Stimulated activated CD8-positive, alpha-beta memory T cell treated with anti-CD3 and anti-CD28 coated beads, Interleukin-4, amount 100 ng/mL, for 48 hours (primary cell): ENCODE measurements at regions not wholly inside any gene's neighbourhood (a gene's known extent, or its start where the extent isn't known, plus 50 kb on each side); places are given as distances from the start of the nearest gene placed in this dataset.

Source experiments
- DNase-seq: peaks from one replicate; pipeline ENCODE4 v3.0.0-alpha.2; 2020

DNA sequence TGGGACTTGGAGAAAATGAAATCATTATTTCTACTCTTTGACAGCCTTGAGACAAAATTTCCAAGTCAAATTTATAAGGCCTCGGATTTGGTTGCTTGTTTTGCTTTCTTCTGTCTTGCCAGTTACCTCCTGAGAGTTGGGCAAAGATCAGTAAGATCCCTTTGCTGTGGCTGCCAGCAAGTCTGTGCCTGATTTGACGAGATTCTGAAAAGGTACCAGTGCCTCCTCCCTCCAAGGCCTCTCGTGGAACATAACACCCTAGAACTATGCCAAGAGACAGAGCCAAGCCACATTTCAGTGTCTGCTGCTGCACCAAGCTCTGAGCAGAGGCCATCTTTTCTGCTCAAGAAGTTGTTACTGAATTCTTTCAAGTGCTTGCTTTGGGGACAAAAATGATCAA is 61.0 kb downstream of the GTPBP8 start:
- DNase-seq = no peak

DNA sequence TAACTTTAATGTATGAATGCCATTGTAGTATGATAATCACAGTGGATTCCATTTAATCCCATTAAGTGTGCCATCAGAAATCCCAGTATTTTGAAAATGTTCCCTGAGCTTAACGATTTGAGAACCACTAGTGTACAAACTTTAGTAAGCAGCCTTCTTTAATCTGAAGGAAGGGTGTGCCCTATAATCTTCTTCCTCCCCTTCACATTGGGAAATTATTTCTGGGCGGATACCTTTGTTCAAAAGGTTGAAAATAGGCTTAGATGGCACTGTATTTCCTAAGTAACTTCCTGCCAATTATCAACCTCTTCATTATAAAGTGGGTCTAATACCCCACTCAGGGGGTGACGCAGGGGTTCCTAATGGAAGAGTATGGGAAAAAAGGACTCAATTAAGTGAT is 62.4 kb downstream of the GTPBP8 start:
- DNase-seq = no peak

DNA sequence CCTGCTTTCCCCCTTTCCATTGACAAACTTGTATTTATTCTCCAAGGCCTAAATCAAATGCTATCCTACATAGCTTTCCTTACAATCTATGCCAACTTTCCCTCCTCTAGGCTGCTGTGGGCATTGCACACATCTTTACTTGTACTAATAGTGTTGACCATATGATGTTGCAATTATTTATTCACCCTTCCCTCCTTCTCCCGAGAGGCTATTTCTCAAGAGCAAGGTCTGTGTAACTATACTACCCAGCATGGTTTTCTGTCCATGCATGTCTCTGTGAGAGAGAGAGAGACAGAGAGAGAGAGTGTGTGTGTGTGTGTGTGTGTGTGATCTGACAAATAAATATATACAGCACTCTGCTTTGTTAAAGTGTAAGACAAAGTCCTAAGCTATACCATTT is 63.8 kb downstream of the GTPBP8 start:
- no peak for DNase-seq

DNA sequence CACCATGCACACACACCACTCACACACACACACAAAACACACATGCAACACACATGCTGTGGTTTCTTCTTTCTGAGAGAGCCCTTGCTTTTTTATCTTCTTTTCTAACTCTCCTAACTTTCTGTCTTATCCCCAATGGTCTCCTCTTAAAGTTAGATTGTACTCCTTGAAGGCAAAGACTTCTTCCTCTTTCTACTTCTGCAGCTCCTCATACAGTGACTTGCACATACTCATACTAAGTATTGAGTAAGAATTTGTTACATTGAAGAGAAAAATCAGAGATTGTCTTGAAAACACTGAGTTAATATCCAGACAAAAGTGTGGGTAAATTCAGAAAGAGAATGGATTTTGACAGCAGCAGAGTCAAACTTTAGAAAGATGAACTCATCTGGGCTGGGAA is 64.4 kb downstream of the GTPBP8 start:
- no peak for DNase-seq

DNA sequence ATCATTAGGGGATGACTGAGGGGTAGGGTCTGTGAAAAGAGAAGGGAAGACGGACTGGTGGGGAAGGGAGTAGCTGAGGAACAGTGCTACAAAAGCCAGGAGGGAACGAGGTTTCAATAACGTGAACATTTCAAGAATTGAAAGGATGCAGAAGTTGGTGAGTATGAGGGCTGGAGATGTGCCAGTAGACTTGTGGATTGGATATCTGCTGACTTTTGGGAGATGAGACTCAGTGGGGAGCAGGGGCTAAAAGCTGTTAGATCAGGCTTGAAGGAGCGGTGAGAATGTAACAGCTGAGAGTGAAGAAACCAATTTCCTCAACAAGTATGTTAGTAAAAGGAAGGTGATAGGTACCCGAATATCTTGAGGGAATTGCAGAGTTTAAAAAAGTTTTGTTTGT is 65.2 kb downstream of the GTPBP8 start:
- DNase-seq = no peak

DNA sequence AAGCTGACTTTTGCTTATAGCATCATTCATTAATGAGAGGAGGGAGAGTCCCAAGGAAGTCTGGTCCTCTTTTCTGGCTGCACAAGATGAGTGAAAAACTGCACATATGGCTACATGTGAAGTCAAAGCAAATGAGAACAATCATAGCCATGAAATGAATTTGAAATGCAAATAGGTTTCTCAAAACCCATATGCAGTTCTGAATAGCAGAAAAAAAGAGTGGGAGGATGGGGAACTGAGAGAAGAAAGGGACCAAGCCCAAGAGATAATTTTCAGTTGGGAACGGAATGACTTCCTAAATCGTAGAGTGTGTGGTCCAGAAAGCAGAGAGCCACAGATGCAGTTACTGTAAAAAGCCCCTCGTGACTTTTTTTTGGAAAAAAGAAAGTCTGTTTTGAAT is 66.3 kb downstream of the GTPBP8 start:
- no peak for DNase-seq

DNA sequence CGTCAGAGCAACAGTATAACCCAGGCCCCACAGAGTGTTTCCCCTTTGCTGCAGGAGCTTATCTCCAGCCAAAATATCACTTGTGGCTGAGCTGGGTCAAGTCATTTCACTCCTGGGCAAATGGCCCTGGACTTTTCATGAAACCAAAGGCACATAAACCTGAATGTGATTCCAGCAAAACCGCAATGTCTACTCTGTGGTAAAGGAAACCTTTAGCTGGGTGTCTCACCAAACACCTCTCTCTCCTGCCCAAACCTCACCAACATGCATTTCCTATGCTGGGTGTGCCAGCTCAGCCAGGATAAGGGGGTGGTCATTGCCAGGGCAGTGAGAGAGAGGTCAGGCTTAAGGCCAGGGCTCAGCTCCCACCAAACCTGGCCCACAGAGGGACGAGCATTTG is 67.4 kb downstream of the GTPBP8 start:
- DNase-seq = no peak

DNA sequence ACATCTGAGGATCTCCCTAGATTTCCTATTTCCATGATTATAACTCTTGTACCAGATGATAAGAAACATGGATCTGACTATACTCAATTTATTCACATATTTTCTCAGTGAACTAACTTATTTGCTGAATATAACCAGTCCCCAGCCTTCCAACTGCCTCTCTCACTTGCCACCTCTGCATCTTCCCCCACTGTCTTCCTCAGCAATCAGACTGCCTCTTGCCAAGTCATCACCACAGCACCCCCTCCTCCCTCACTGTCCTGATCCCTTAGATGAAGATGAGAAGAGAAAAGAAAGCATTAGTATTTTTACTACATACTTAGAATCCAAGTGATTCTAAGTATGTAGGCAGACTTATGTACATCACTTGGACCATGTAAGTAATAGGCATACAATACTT is 71.9 kb downstream of the GTPBP8 start:
- no peak for DNase-seq

DNA sequence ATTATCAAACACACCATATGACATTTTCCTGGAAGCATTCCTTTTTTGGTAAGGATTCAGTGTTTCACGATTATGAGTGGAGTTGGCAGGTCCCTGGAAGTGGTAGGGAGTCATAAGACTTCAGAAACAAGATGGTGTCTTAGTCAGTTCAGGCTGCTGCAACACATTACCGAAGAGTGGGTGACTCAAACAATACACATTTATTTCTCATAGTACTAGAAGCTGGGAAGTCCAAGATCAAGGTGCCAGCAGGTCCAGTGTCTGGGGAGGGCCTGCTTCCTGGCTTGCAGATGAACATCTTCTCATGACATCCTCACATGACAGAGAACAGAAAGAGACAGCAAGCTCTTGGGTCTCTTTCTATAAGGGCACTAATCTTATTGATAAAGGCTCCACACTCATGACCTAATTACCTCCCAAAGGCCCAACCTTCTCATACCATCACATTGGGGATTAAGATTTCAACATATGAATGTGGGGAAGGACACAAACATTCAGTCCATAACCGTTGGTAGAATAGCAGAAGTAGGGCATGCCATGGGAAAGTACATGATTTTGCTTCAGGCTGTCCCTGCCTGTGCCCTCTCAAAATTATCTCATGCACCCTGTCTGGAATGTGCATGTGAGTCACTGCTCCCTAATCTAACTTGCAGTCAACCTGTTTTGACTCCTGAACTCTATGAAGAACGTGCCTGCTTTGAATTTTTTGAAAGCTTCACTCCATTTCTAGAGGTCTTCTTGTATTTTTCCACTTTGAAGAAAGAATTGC is 72.5 kb downstream of the GTPBP8 start:
- DNase-seq = no peak

DNA sequence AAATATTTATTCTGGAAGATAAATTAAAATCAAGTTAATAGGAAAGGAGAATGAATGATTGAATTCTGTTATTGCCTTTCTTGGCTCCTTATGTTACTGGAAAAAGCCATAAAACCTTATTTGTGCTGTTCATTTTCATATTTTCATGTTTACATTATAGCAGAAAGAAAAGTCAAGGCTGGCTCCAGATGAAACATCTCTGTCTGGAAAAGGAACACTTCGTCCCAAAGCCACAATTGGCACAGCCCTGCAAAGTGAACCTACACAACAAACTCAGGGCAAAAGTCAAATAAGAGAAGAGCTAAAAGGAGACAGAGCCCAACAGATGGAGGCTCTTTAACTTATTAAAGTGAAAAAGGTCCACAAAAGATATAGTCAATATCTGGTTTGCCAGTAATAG is 73.4 kb downstream of the GTPBP8 start:
- DNase-seq = no peak

DNA sequence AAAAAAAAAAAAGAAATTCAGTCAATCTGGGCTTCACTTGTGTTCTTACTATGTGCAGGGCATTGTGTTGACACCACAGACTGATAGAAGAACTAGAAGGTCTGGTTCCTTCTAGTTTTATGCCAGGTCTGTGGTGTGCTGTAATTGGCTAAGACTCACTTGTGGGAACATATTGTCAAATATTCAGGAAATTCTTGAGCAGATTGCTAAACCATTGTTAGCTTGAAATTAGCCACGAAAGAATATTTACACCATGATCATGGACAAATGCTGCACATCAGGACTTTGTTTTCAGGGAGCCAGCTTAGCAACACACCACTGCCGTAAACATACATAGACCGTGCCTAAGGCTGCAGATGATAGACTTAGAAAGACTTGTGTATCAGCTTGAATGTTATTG is 74.6 kb downstream of the GTPBP8 start:
- no peak for DNase-seq

DNA sequence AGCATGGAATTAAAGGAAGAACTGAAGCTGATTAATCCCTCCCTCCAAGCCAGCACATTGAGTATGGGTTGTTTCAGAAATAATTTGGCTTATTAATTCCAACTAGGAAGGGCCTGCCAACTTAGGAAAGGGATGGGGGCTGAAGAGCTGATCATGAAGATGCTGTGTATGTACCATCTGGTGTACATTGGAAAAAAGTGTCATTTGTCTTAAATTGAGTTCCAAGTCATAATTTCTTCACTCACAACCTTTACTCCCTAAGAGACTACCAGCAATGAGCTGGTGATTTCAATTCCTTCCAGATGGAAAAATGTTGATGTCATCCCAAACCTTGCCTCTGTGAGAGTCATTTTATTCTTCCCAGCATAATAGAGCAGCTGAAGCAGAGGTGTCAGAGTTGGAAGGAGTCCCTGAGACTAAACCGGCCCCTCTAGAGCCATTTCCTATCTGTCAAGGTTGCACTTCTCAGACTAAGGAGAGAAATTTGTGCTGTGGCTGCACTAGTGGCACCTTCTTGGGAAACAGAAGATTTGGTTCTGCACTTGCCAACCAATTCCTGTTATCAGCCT is 79.4 kb downstream of the GTPBP8 start:
- DNase-seq = no peak

DNA sequence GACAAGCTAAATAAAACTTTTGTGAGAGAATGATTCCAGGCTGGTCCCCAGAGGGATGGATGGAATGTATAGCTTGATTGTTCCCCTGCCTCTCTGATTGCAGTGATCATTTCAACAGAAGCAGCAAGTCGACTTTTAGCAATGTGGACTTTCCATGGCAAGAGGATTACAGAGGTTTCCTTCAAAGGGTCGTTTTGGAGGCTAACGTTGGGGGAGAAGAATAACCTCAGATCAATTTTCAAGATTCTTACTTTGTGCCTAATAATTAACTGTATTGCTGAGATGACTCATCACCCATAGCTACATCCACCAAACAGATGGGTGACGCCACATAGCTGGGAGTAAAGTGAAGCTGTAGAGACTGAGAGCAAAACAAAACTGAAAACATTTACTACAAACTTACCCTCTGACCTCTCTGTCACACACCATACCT is 79.9 kb downstream of the GTPBP8 start:
- no peak for DNase-seq

DNA sequence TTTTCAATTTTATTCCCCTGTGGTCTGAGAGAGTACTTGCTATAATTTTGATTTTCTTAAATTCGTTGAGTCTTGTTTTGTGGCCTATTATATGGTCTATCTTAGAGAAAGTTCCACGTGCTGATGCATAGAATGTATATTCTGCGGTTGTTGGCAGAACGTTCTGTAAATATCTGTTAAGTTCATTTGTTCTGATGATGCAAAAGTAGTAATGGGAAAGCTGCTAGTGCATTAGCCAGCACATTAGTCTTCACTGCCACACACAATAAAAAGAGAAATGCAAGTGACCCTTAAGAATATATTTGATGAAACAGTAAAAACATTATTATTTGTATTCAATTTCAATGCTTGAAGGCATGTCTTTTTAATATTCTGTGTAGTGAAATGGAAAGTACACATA is 84.8 kb downstream of the GTPBP8 start:
- no peak for DNase-seq

DNA sequence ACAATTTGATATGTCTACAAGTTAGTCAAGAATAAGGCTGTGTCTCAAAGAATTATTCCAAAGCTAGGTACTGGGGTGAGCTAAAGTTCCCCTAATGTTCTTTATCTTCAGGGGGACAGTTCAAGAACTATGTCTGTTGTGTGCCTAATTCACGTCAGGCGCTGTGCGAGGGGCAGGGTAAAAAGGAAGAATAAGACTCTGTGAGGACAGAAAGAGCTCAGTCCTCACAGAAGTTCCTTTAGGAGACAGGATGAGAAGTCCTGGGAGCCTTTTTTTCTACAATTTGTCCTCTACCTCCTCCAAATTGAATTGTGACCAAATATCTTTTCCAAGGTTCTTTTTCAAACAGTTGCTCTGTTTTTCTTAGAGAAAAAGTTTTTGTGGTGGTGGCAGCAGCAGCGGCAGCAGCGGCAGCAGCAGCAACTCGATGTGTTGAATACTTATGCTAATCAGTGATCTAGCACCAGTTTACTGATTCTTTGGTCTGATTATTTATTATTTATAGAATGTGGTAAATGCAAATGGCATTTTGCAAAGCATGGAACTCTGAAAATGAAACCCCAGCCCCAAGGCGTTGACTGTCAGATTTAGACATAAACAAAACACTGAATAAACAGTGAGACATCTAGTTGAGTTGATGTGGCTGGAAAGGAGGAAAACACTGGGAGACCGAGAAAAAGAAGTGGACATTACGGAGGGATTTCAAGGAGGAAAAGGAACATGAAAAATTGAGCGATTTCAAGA is 88.6 kb downstream of the GTPBP8 start:
- DNase-seq = no peak

DNA sequence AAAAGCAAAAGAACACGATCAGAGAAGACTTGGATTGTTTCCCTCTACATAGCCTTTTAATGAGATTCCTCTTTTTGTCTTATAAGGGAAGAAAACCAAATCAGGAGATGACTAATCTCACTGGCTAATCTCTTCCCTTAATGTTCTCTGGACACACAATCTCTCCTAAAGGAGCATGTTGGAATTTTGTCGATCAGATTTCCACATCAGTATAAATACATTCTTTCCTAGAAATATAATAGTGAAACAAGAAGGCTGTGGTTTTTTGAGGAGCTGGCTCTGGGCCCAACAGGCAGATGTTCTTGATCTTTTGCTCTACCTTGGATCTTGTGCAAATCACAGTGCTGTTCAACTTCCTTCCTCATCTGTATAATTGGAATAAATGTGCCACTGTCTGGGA is 94.0 kb downstream of the GTPBP8 start:
- no peak for DNase-seq

DNA sequence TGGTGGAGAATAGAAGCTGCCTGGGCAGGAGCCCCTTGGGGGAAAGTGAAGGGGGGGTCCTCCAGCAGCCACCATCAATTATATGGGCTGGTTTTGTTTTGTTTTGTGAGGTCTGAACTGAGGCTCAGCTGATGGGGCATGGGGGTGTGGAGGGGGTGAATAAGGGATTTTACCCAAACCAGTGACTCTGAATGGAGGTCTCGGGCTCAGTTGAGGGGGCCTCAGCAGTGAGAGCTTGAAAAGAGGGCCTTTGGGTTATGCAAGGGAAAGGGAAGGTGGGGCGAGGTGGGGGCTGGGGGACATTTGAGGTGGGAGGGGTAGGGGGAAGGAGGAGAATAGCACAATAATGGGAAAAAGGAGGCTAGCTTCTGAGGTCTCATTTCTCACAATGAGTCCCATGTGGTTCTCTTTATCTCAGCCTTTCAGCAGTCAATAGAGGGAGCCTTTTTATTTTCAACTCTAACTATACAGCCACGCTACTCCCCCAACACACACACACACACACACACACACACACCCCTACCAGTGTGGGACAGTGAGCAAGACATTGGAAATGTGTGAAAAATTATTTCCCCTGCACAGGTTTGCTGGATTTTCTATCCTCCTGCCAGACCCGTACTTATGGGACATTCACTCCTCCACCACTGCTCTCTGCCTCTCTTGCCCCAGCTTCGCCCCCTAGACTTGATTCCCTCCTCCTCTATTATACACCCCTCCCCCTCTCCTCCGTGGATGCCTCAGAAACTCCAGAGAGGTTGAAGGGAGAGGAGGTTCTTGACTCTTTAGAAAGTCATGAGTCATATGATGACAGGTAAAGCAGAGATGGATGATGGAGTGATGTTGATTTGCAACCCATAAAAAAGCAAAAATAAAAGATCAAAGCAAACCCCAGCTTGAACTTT is 96.0 kb downstream of the GTPBP8 start:
- DNase-seq = no peak

DNA sequence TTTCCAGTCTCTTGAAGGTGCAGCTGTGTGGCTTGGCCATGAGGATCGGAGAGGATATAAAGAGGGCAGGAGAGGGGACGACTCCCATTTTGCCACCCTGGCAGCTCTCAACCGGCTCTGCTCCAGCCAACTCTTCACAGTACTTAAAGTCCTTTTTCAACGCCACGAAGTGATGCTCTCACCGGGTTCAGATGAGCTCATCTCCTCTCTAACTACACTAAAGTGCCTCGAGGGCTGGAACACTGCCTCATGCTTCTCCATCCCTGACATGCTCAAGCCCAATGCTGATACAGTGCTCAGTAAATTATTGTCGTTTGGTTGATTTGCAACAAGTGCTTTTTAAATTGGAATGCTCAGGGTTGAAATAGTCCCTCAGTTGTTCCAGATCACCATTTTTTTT is 97.8 kb downstream of the GTPBP8 start:
- no peak for DNase-seq

DNA sequence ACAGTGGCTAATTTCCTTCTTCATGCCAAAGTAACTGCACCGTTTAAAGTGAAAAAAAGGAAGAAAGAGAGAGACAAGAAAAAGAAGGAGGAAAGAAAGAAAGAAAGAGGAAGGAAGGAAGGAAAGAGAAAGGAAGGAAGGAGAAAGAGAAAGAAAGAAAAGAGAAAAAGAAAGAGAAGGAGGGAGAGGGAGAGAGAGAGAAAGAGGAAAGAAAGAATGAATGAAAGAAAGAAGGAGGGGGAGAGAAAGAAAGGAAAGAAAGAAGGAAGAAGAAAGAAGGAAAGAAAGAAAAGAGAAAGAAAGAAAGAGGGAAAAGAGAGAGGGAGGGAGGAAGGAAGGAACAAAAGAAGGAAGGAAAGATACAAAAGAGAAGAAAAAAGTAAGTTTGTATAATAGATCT is 100.6 kb downstream of the GTPBP8 start:
- no peak for DNase-seq

DNA sequence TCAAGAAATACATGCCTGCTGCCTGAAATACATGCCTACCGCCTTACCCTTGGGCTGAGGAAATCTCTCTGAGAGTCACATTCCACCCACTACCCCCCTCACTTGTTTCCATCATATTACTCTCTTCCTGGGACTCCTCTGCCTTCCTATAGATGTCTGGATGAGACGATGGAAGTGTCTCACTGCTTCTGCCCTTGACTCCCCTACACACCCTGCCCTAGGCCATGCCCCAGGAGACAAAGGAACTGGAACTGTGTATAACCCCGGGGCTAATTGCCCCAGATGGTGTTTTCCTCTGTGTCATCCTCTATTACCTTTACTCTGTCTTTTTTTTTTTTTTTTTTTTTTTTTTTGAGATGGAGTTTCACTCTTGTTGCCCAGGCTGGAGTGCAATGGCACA is 102.0 kb downstream of the GTPBP8 start:
- DNase-seq = no peak

DNA sequence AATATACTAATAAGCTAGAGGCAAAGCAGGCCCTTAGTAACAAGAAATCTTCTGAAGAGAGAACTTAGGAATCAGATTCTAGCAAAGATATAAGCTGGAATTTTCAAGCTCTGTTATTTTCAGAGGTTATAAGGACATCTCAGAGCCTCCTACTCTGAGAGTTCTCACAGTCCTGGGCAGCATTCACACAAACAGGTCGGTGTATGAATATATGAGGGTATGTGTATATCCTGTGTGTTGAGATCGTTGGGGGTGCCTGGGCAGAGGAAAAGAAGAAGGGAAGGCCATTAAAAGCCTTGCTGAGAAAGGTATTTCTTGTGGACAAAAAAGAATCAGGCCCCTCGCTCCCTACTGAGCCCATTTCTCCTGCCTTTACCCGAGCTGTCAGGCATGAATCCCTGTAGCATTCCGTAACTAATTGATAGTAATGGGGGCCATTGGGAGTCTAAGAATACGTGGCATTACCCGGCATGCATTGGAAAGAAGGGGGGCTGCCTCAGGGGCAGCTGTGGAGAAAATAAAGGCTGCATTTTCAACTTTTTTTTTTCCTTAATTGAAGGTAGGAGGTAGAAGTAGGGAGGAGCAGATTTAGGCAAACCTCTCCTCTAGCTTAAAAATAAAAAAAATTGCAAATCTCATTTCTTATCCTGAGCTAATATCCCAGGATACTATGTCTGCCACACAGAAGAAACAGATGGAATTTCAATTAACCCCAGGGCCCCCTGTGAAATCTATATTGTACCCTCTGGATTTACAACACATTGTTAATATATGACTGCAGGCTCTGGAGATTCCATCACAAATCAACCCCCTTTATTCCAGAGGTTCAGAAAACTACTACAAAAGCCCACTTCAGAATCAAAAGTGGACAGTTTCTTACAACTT is 103.8 kb downstream of the GTPBP8 start:
- DNase-seq = no peak

DNA sequence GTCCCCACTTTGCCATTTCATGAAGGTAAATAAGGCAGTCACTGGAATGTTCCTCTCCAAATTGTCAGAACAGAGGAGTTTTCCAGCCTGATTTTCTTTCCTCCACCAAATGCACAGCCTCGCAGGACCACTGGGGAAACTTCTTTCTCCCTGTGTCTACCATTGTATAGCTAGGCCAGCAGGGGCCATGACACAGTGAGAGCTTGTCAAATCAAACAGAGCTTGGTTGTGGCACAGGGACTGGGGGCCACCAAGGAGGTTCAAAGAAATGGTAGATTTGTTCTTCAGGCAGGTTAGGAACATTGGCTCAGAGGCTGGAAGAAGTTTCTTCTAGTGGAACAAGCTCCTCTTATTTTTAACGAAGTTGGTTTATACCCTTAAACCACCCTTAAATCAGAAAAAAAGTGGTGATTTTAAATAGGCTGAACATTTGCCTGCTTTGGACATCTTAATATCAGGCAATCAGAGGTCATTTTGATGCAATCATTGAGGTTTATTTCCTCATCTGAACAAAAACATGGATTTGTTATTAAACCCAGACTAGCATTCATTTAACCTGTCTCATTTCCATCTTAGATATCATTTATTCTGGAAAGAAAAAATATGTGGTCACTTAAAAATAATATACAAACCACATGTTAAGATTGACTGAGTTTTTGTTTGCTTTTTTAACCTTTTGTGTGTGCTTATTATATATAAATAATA is 105.6 kb downstream of the GTPBP8 start:
- no peak for DNase-seq
